NCI-H2081 (cell line): ENCODE measurements at regions not wholly inside any gene's neighbourhood (a gene's known extent, or its start where the extent isn't known, plus 50 kb on each side); places are given as distances from the start of the nearest gene placed in this dataset.

ENCODE experiments used
- DNase-seq, 2 experiments: peaks; one replicate each; lab custom pipeline; 2025; lab: John Stamatoyannopoulos, UW

- no peak for DNase-seq
These were observed 75.0 kb downstream of the PTPDC1 start for GRCh38 chr9:94159069-94159939.

DNA sequence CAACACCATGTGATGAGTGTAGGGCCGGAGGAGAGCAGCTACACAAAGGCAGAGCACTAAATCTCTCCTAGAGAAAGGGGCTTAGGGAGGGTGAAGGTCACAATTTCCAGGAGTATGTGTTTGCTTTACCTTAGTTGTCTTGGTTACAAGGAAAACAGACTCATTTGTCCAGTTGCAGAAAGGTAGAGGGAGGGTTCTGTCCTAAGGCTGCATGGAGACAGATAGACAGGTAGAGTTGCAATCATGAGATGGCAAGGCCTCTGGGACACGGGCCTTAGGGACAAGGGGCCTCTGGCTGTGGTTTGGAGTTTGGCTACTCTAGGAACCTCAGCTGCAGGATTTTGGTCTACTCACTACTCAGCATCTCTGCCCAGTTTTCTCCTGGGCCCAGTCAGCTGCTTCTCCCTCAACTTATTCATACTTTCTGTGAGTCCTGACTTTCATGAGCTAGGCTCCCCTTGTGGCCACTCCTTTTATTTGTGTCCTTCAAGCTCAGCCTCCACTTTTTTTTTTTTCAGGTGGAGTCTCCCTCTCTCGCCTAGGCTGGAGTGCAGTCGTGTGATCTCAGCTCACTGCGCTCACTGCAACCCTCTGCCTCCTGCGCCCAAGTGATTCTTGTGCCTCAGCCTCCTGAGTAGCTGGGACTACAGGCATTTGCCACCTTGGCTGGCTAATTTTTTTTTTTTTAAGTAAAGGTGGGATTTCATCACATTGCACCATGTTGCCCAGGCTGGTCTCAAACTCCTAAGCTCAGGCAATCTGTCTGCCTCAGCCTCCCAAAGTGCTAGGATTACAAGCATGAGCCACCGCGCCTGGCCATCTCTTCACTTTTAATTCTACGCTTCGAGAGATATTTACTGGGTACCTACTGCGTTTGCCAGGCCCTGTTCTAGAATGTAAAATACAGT lies 76.6 kb downstream of the PTPDC1 start:
- no peak for DNase-seq

GRCh38 chr9:94161673-94162072 lies 77.4 kb downstream of the PTPDC1 start:
- DNase-seq, result no peak

DNA sequence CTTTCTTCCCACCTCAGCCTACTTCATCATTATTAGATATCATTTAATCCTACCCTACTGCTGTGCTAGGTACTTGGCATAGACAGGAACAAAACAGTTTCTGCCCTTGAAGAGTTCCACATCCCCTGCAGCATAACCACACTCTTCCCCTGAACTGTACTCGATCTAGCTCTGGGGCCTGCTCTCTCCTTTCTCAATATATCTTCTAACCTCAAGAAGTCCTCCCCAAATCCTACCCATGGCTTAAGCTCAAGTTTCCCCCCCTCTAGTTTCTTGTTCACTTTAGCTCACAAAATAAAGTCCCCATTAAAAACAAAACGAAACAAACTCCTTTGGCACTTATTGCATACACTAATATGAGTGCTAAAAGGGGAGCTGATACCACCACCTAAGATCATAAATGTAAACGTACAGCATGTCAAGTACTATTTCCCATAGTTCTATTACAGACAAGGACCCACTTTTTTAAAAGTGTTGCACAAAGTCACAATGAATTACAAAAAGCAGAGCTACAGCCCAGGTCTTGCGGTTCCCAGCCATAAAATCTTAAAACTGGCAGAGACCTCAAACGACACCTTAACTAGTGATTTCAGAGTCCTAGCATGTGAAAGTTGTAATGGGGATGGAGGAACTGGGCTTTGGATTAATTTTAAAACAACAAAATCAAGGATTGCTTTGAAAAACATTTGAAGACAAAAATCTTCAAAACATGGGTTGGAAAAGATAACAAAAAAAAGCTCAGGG lies 80.7 kb downstream of the PTPDC1 start:
- DNase-seq, result no peak

- DNase-seq, result peak; percentile 97 to 99
These were observed 81.5 kb downstream of the PTPDC1 start for GRCh38 chr9:94165592-94166235.

DNA sequence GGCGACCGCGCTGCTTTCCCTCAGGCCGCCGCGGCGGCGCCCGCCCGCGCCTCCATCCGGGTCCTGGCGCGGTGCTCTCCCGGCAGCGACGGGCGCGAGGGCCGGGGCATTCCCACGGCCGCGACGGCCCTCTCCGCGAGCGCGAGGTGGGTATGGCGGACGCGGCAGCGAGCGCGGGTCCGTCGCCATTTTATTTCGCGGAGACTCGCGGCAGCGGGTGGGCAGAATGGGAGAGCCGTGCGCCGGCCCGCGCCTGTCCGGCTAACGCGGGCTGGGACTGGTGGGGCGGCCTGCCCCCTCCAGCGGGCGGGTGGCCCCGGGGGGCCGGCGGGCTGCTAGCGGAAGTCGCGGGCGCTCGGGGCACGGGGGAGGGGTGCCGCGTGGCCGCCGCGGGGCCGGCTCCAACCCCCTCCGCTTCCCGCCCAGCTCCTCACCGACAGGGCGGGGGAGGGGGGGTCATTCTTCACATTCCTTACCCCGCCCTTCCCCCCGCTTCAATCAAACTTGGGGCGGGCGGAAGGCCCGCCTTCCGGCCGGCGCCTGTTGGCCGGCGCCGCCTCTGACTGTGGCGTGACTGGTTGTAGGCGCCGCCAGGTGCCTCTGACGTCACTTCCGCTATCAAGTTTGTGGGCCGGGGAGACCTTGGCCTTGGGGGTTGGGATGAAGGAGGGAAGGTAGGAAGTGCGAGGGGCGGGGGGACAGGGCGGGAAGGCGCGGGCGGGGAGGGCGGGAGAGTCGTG lies 82.1 kb downstream of the PTPDC1 start:
- DNase-seq, result peak; percentile 99

DNA sequence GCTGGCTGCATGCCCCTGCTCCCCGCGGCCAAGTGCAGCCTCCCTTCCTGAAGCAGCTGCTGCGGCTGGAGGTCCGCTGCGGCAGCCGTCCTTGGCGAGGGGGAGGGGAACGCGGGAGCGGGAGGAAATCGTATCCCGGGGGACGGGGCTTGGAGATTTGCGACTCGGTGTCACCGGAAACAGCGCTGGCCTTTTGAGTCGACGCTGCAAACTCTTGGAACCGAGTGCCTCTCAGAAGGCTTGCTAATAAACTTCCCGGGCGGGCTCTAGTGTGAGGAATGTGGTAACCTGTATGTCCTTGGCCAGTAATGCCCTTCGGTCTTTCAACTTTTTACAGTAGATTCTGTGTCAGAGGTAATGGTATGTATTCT lies 82.7 kb downstream of the PTPDC1 start:
- DNase-seq, result no peak

- DNase-seq, result no peak
These were observed 83.2 kb downstream of the PTPDC1 start for GRCh38 chr9:94167376-94167890.

DNA sequence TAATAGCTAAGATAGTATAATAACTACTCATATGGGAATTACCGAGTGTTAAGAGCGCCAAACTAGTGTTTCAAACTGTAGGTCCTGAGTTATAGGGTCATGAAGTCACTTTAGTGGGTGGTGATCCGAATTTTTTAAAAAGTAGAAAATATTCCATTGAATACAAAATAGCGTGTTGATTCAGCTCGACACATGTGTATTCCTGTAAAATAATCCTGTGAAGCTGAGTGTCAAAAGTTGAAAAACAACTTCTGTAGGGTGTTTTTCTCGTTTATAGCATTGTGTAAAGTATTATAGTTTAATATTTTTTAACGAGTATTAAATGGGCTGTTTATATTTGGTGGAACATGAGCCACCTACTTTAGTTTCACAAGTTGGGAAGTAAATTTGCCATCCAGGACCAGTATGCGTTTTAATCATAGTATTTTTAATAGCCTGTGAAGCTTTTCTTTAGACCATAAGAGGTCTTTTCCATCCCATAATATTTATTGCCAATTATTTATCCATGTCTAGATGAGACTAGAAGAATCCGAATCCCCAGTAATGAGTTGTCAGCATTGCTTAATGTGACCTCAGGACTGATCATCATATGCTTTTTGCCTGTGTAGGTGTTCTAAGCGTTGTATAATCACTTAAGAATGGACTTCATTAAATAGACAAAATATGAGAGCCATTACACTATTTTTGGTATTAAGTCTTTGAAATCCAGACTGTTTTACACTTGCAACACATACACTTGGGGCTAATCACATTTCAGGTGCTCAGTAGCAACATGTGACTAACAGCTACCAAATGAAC lies 84.1 kb downstream of the PTPDC1 start:
- DNase-seq, result no peak

- no peak for DNase-seq
These were observed 85.7 kb downstream of the PTPDC1 start for GRCh38 chr9:94169968-94170367.

DNA sequence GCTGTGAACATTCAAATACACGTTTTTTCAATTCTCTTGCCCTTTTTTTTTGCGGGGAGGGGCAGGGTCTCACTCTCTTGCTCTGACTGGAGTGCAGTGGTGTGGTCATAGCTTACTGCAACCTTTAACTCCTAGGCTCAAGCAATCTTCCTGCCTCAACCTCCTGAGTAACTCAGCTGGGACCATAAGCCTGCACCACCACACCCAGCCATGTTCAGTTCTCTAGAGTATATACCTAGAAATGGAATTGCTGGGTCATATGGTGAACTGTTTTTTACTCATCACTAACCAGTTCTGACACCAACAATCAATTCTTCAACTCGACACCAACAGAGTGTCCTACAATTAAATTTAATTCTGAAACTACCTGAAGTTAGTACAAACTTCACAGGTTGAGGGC lies 85.5 kb upstream of the ZNF169 start:
- no peak for DNase-seq

GRCh38 chr9:94174164-94174563 lies 84.9 kb upstream of the ZNF169 start:
- DNase-seq, result no peak

DNA sequence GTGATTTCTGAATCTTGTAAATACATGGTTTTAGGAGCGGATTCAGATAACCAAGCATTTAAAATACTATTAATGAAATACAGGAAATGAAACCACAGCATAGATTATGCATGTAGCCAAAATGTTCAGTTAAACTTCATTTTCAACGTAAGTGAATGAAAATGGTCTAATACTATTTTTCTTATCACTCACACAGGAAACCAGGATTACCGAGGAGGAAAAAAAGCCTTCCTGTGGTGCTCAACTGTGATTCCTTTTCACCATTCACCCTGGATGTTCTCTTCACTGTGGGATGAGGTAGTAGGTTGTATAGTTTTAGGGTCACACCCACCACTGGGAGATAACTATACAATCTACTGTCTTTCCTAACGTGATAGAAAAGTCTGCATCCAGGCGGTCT lies 83.4 kb upstream of the ZNF169 start:
- DNase-seq, result no peak

GRCh38 chr9:94176608-94177007 lies 82.5 kb upstream of the ZNF169 start:
- no peak for DNase-seq

GRCh38 chr9:94178927-94179326 lies 80.2 kb upstream of the ZNF169 start:
- DNase-seq, result no peak

DNA sequence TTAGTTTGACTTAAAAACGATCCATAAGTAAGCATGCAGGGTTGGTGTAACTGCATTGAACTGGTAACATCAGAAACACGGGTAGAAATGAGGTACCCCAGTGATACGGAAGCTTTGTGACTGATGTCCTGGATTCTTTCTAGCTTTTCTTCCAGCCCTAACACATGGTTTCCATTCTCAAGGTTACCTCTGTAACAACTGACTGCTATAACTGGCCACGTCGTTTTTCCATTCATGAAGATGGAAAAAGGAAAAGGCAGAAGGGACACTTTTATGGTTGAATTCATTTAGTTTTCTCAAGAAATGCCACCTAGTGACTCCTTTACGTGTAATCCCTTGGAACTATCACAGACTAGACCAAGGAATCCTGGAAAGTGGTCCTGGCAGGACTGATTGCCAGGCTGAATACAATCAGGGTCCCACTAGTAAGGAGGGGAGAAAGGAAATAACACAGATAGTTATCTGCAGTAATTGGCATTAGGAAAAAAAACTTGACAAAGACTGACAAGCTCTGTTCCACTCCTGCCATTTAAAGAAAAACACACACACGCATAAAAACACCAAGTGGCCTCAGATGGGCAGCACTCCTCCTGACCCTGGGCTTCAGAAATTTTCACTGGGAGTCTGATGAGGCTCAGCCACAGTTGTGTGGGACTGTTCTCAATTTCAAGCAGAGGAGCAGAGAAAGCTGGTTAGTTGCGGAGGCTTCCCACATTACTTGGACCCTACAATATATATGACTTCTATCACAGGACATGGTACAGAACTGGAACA lies 77.5 kb upstream of the ZNF169 start:
- no peak for DNase-seq

- no peak for DNase-seq
These were observed 76.6 kb upstream of the ZNF169 start for GRCh38 chr9:94182532-94182931.

- DNase-seq, result no peak
These were observed 75.7 kb upstream of the ZNF169 start for GRCh38 chr9:94183240-94183999.

GRCh38 chr9:94188246-94188645 lies 70.9 kb upstream of the ZNF169 start:
- no peak for DNase-seq
